ENCODE measurements at regions not wholly inside any gene's neighbourhood (a gene's known extent, or its start where the extent isn't known, plus 50 kb on each side); places are given as distances from the start of the nearest gene placed in this dataset.
"Not testable (repeated sequence)": the region's sequence is repeated elsewhere in the genome, so short reads cannot be mapped to it uniquely, and the experiment has no call there.

DNA sequence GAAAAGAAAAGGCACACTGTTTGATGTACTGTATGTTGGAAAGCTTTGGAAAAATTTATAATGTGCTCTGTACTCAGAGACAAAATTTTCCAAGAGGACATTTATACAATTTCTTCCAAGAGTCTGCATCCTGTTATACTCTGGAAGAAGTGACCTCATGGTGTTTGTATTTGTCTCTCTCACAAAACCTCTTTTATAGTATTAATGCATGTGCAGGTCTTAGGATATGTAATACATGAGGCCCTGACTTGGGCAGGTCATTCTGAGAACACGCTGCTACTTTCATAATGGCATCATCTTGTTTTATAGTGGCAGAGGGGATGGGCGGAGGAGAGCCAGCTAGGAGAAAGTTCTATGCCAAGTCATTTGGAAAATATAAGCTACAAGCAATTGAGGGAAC, 72.0 kb upstream of the P3H2 start:
- DNase-seq (ENCODE audit: low read depth in 2 of 2), result peak in 1 of 2 donors; percentile 20

DNA sequence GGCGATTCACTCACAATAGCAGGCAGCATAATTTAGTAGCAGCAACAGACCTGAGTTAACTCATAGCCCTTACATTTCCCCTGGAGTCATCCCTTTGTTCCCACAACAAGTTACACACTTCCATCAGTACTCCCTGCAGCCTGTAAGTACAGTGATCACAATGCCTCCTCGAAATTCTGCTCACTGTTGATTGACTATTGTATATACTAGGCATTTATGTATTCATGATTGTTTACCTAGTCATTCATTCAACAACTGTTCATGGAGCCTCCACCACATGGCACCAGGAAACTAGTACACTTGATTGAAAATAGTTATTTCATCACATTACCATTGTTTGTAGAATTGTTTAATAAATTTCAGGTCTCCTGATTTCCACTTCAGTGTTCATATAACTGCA, 71.4 kb upstream of the P3H2 start:
- DNase-seq (ENCODE audit: low read depth in 2 of 2), result no peak

DNA sequence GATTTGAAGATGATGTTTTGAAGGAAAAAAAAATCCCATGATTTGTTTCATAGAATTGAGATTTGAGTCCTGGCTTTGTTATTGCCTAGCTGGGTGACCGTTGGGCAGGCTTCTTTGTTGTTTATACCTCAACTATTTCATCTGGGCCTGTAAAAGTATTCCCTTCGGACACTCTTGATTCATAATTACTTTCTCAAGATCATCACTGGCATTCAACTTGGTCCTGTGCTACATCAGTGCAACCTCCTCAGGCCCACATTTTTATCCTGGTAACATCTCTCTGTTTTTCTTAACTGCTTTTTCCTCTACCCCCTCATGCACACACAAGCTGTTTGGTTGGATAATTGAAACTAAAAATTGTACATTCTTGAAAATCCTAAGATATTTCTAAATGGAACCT, 67.5 kb upstream of the P3H2 start:
- DNase-seq (ENCODE audit: low read depth in 2 of 2), result no peak

DNA sequence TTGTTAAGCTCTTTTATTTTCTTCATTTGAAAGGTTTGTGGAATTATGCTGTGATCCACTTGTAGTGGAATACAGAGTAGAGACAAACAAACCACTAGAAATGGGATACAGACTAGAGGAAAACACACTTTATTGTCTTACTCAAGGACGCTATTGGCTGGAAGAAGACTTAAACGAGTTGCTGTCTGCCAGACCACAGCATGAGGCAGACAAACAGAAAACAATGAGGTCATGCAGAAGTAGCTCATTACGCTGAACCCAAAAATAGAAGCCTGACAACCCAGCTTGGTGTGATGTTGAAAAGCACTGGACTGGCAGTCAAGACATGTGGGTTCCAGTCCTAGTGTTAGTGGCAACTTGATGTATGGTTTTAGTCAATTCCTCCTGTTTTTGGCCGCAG, 62.4 kb upstream of the P3H2 start:
- peak in 1 of 2 donors; percentile 60 for DNase-seq (ENCODE audit: low read depth in 2 of 2)

DNA sequence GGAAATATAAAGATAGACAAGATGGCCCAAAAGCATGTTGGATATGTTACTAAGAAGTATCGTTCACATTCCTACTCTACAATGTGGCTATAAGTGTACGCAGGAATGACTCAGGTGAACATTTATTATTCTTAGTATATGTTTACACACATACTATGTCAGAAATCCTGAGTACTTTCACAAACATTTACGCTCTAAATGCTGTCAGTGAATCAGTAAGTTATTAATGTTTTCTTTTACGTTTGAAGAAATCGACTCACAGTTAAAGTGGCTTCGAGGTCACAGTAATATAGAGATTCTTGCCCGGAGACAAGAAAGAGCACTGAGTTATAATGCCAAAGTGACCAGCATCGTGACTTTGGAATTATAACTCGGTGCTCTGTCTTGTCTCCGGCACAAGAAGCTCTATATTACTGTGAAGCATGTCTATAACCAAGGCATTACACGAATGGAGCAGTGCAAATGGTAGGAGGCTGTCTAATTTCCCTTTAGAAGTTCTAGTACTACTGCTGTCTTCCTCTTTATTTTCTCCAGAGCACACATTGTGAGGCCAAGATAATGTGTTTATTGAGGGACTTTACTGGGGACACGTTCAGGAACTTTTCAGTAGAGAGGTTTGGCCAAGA, 61.8 kb upstream of the P3H2 start:
- no peak for DNase-seq (ENCODE audit: low read depth in 2 of 2)

DNA sequence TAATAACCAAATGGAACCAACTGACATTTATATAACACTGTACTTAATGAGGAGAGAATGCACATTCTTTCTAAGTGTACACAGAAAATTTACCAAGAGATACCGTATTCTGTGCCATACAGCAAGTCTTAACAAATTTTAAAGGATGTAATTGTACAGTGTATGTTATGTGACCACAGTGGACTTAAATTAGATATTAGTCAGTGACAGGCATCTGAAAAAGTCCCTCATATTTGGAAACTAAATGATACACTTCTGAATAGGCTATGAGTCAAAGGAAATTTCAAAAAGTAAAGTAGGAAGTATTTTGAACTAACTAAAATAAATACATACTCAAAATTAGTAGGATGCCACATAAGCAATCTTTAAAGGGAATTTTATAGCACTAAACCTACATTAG, 59.6 kb upstream of the P3H2 start:
- DNase-seq (ENCODE audit: low read depth in 2 of 2), result no peak

DNA sequence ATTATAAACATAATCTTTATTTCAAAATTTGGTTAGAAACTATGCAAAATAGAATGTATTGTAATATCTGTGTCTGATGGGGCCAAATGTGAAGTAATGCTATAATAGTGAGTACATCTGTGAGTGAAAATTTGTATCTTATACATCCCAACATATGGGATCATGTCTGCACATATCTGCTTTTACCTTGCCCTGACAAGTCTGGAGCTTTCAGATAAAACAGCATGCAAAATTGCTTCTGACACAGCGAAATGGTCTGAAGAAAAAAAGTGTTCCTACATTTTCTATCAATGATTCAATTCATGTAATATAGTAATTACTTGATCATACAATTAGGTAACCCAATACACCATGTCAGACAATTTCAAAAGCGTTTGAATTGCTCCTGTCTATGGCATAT, 58.1 kb upstream of the P3H2 start:
- no peak for DNase-seq (ENCODE audit: low read depth in 2 of 2)

DNA sequence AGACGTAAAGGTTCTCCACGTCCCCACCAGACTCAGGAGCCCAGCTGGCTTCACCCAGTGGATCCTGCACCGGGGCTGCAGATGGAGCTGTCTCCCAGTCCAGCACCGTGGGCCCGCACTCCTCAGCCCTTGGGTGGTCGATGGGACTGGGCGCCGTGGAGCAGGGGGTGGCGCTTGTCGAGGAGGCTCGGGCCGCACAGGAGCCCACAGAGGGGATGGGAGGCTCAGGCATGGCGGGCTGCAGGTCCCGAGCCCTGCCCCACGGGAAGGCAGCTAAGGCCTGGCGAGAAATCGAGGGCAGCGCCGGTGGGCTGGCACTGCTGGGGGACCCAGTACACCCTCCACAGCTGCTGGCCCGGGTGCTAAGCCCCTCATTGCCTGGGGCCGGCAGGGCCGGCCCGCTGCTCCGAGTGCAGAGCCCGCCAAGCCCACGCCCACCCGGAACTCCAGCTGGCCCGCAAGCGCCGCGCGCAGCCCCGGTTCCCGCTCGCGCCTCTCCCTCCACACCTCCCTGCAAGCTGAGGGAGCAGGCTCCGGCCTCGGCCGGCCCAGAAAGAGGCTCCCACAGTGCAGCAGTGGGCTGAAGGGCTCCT, 56.3 kb upstream of the P3H2 start:
- not testable (repeated sequence) for DNase-seq (ENCODE audit: low read depth in 2 of 2)

DNA sequence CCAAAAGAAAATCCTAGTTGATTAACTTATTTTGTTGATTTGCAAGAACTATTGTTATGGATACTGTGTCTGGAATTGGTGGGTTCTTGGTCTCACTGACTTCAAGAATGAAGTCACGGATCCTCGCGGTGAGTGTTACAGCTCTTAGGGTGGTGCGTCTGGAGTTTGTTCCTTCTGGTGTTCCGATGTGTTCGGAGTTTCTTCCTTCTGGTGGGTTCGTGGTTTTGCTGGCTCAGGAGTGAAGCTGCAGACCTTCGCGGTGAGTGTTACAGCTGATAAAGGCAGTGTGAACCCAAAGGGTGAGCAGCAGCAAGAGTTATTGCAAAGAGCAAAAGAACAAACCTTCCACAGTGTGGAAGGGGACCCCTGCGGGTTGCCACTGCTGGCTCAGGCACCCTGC, 55.4 kb upstream of the P3H2 start:
- not testable (repeated sequence) for DNase-seq (ENCODE audit: low read depth in 2 of 2)

DNA sequence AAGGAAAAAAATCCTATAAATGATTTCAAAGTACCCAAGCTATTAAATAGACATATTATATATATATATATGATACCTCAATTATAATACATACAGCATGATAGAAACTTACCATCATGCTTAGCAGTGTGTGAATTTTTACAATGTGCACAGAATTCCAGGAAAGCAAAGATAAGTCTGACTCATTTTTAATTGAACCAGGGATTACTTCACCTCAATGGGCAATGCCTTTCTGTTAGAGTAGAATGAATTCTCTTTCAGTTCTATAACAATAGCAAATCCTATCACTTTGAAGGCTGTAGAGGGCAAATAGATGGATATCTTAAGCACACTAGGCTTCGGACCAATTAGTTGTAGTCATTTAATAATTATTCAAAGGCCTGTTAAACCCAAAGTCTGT, 54.8 kb upstream of the P3H2 start:
- DNase-seq (ENCODE audit: low read depth in 2 of 2), result no peak

DNA sequence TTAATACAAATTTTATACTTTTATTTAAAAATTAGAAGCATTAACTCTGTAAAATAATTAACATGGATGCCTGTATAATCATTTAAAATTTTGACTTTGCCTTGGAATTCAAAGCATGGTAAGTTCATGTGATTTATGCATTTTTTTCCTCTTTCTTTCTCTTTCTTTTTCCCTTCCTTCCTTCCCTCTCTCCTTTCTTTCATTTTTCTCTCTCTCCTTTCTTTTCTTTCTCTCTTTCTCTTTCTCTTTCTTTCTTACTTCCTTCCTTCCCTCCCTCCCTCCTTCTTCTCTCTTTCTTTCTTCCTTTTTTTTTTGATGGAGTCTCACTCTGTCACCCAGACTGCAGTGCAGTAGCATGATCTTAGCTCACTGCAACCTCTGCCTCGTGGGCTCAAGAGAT, 53.8 kb upstream of the P3H2 start:
- DNase-seq (ENCODE audit: low read depth in 2 of 2), result no peak

DNA sequence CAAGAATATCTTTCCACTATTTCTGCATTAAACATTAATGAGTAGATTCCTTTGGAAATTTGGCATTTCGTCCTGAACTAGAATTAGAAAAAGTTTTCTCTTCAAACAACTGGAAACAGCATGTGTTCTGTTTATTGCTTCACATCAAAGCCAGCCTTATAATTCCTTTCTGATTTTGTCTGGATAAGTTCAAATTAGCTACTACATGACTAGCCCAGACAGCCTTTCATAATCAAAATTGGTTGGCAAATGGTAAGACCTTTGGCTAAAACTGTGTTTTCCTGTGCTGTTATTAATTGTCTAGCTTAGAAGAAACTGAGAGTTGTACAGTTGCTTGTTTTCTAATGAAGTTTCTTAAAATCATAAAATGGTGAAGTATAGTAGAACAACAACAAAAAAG, 52.7 kb upstream of the P3H2 start:
- DNase-seq (ENCODE audit: low read depth in 2 of 2), result no peak

DNA sequence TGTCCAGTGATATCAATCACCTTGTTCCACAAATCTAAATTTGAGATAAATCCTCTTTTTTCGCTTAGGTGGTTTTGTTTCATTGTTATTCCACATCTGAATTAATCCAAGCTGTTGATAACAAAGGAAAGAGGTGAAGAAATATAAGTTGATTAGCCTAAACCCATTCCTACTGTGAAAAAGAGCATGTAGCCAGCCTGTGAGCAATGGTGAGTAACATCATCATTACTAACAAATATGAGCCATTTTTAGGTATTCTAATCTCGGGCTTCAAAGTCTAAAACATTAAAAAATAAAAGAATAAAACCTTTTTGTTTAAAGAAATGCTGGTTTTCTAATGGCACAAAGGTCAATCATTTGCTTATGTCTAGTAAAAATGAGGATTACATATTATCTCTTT, 52.1 kb upstream of the P3H2 start:
- no peak for DNase-seq (ENCODE audit: low read depth in 2 of 2)

Data from dermis microvascular lymphatic vessel endothelial cell (primary cell).